Left kidney (tissue), 1 donor: ENCODE measurements at regions not wholly inside any gene's neighbourhood (a gene's known extent, or its start where the extent isn't known, plus 50 kb on each side); places are given as distances from the start of the nearest gene placed in this dataset.

Experiments
- DNase-seq: peaks from one replicate; pipeline ENCODE4 v3.0.0-alpha.2; 2013

DNA sequence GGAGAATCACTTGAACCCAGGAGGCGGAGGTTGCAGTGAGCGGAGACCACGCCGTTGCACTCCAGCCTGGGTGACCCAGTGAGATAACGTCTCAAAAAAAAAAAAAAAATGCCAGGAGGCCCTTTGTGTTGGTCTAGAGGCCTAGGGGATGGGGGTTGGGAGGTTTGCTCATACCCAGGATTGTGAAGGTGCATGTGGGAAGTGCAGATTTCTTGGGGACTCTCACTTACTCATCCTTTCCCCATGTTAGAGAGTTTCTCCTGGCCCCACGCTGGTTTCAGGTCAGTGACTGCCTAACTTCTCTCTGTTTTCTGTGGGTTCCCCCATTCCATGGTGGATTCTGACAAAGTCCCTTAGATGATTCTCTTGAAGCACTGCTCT is 471.5 kb upstream of the CNTNAP2 start:
- DNase-seq: no peak

DNA sequence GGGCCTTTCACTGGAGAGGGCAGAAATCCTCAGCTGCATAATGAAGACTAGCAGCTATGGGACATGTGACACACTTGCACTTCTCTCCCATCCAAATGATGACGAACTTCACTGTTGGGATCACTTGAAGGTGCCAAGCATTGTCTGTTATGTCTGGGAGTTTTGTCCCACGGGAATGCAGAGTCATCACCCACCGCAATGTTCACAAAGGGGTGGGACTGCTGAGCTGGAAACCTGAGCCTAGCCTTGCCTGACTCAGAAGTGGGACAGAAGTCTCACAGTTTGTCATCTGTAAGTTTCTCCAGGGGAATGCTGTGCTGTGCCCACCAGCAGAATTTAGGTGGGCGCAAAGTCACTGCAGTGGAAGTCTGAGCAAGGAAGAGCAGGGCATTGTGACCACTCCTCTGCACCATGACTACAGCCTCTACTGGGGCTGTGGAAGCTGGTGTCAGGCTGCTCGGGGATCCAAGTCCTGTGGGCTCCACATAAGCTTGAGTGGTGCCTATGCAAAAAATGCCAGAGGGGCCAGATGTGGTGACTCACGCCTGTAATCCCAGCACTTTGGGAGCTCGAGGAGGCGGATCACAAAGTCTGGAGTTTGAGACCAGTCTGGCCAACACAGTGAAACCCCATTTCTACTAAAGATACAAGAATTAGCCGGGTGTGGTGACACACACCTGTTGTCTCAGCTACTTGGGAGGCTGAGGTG is 472.0 kb upstream of the CNTNAP2 start:
- DNase-seq: no peak

DNA sequence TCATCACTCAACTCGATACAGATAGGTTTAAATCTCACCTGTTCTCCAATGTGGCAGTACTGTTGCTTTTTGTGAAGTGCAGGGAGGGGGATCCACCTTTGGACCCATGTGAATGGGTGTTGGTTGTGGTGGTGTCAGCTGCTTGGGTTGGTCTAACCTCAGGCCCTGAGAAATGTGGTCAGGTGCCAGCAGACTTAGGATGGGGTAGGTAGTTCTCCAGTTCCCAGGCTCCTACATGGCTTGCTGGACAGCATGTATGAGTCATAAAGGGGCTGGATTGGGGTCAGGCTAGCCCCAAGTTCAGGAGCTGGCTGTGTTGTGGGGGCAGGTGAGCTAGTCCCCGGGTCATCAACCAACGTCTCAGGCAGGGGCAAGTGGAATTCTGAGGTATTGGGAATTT is 472.6 kb upstream of the CNTNAP2 start:
- no peak for DNase-seq

DNA sequence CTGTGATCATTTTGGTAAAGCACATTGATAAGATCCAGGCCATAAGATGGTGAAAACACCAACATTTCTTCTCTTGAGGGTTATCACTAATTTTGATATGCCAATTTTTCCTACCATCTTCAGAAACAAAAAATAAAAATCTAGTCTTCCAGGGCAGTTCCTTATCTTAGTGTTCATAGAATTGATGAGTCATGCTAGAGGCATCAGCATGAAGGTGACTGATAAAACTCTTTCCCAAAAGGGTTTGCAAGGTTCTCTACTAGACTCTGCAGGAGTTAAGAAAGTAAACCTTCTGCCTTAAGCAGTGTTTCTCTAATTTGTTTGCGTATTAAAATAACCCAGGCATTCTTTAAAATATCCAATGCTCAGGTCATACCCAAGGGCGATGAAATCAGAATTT is 483.1 kb upstream of the CNTNAP2 start:
- no peak for DNase-seq

DNA sequence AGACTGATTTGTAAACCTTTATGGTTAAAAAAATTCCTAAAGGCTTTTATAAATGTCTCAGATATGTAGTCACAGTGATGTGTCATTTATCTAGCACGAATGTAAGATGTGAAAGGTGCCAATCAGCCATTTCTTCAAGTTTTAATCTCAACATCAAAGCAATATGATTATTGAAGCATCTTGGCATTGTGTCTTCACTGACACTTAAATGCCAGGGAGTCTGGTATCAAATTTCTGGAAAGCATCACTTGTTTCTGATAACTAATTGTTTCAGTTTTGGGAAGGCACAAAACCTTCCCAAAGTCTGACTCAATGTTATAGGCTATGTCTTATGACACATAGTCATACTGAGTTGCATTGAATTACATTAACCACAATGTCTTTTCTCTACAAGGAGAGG is 492.0 kb upstream of the CNTNAP2 start:
- DNase-seq: no peak

DNA sequence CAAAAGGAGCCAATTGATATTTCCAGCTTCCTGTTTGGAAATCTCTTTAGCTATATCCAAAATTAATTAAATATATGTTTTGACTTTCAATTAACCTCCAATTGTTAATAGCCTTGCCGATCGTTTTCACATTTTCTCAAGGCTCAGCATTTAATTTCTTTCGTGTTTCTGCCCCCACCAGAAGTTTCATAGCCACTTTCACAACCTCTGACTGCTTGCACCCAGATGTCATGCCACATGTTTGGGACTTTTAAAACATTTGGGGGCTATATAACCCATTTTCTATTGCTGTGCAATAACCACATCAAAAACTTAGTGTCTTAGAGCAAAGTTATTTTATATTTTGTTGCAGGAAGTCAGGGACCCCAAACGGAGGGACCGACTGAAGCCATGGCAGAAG is 510.6 kb upstream of the CNTNAP2 start:
- DNase-seq: no peak

DNA sequence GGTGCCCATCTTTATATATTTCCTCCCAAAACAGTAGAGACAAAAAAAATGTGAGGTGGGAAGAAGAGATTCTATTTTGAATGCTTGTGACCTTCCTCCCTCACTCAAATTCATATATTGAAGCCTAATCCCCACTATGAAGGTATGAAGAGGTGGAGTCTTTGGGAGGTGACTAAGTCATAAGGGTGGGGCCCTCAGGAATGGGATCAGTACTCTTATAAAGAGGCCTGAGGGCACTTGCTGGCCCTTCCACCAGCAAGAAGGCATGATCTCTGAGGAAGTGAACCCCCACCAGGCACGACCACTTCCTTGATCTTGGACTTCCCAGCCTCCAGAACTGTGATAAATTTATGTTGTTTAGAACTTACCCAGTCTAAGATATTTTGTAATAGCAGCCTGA is 517.2 kb upstream of the CNTNAP2 start:
- no peak for DNase-seq

DNA sequence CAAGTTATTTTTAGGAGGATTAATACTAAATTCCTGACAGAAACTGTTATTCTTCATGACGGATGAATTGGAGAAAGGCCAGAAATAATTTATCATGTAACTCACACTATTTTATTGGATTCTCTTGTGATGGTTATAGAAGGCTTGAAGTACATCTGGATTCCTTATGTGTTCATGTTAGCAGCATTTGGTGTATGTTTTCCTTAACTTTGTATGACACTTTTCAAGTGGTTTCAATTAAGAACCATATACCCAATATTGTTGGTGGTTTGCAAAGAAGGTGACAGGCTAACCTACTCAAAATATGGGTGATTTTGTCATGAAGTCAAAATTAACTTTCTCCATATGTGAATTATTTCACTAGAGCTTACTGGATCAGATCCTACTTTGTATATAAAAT is 532.2 kb upstream of the CNTNAP2 start:
- DNase-seq: no peak

DNA sequence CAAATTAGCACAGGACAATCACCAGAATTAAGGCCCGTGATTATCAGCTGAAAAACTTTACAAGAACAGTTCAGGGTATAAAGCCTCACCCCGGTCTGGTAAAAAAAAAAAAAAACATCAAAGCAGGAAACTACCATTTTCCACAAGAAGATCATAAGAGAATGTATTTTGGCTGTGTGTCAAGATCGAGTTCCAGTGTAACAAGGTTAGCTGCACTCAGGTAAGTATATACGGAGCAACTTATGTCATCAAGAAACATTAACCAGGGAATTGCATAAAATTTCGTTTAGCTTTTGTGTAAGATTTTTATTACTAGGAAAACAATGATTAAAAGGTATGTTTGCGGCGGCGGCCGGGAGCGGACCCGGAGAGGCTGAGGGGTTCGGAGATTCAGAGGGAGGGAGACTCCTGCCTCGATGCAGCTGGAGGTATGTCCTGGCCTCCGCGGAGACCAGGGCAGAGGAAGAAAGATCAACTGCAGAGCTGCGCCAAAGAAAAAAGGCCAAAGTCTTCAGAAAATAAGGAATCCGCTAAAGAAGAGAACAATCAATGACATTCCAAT is 533.8 kb upstream of the CNTNAP2 start:
- no peak for DNase-seq

DNA sequence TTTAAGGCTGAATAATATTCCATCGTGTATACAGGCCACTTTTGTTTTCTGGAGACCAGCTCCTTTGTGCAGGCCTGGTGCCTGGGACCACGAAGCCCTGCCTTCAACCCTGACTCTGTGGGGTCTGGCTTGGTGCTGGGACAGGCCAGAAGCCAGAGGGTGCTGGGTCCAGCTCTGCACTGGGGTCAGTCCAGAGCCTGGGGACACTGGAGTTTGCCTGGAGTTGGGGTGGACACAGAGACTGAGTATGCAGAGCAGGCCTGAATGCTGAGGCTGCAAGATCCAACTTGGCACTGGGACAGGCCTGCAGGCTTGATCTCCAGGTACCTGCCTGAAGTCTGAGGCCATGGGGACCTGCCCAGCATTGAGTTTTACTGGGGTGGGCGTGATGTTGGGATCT is 558.8 kb upstream of the CNTNAP2 start:
- DNase-seq: no peak

DNA sequence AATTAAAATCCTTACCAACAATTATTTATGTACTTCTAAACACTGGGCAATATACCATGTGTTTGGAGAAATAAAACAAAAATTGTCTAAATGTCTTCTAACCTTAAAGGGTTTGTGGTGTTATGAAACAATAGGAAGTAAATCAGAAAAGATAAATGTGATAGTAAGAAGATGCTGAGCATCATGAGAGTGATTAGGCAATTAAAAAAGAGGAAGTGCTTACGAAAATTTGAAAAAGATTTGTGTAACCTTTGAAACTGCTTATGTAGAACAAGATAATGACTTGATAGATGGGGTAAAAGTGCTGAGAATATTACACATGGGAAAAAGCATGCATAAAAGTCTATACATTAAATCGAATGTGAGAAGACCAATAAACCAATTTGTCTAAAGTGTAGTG is 573.4 kb upstream of the CNTNAP2 start:
- DNase-seq: no peak

DNA sequence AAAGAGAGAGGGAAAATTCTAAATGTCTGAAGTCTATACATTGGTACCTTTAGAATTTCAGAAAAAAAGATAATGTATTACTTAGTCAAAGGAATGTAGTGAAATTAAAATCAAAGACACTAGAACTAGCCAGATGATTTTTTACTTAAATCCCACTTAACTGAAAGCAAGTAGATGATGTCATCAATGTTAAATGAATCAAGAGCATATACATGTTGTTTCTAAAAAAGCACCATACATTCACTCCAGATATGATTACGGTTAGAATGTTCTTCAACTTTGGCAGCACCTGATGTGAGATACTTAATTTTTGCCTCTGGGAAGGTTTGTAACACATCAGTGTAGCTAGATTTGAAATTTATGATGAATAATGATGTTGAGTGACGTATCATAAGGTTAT is 576.7 kb upstream of the CNTNAP2 start:
- no peak for DNase-seq

DNA sequence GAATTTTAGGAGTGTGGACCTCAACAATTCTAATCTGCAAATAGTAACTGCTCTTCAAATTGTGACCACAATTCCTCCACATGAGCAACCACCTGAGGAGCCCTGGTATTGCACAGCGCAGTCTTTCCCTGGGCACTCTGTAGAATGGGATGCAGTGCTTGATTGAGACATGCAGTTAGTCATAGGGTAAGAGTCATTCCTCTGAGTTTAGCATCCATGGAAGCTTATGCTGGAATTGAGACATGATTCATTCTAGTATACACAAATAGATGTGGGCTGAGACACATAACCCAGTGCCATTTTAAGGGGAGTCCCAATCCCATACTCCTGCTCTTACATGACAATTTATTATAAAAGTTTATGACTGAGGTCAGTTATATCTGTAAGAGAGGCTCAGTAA is 582.3 kb upstream of the CNTNAP2 start:
- DNase-seq: no peak

DNA sequence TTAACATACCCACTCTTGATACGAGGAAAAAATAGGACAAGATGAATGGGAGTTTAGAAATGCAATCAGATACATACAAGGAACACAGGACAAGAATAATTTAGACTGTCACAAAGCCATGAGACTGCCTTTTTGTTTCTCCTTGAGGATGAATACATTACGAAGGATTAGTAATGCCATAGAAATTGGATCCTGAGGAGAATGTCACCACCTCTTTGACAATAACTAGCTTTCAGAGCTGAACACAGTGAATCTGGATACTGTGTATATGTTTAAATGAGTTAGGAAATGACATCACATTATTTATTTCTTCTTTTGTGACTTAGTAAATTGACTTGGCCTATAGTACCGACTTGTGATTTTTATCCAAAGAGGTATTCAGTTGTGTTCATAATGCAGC is 596.3 kb upstream of the CNTNAP2 start:
- DNase-seq: no peak

DNA sequence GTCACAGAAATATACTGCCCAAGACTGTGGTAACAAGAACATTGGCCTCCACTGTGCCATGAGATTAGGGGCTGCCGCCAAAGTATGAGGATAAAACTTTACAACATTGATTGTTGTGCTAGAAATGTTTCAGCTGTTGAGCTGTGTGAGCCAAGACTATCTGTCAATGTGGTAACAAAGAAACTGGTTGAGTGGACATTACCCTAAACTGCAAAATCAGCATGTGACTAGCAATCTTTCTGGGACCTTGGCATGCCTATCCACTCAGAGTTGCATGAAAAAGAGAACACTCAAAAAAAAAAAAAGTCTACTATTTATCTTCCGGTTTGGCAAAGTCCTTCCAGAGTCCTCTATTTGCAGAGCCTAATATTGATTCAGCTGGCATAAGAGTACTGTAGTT is 605.6 kb upstream of the CNTNAP2 start:
- no peak for DNase-seq

DNA sequence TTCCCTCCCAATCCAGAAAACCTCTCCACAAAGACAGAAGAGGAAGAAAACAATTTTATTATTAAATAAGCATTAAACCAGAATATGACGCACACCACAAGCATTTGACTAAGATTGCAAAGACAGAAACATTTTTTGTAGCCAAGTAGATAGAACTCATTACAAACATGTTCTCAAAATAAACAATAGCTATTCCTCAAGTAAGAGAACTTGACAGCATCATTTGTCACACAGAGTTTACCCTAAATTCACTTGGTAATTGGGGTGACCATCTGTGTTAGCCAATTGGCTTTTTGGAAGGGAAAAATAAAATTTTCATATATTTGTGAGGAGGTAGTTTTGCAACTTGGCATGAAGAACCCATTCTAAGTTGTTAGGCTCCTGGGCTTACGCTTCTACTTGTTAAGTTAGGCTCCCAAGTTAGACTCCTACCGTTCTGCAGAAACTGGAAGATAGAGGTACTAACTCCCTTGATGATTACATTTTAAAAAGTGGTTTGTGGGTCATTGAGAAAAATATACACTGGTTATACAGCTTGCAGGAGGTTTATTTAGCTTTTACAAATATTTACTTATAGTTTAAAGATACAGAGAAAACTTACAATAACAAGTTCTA is 618.6 kb upstream of the CNTNAP2 start:
- DNase-seq: no peak

DNA sequence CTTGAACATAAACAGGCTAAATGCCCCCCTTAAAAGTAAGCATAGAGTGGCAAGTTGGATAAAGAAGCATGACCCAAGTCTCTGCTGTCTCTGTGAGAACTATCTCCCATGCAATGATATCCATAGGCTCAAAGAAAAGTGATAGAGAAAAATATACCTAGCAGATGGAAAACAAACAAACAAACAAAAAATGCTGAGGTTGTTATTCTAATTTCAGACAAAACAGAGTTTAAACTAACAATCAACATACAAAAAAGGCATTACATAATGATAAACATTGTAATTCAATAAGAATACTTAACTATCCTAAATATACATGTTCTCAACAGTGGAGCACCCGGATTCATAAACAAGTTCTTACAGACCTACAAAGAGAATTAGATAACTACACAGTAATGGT is 626.2 kb upstream of the CNTNAP2 start:
- no peak for DNase-seq

DNA sequence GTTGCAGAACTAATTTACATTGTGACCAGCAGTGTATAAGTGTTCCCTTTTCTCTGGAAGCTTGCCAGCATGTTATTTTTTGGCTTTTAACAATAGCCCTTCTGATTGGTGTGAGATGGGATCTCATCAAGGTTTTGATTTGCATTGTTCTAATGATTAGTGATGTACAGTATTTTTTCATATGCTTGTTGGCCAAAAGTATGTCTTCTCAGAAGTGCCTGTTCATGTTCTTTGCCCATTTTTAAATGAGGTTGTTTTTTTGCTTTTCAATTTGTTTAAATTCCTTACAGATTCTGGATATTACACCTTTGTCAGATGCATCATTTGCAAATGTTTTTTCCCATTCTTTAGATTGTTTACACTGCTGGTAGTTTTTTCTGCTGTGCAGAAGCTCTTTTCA is 627.0 kb upstream of the CNTNAP2 start:
- no peak for DNase-seq

DNA sequence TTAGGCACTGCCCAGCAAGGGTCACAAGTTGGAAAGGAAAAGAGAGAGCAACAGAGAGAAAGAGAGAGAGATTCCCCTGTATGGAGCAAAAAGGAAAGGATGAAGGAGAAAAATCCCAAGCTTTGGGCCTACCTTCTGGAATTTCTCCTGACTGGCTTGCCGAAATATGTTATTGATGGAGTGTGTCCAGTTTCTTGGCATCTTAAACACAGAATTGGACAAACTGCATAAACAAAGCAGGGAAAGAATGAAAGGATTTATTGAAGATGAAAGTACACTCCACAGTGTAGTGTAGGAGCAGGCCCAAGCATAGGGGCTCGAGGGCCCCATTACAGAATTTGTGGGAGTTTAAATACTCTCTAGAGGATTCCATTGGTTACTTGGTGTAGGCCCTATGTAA is 627.8 kb upstream of the CNTNAP2 start:
- no peak for DNase-seq

DNA sequence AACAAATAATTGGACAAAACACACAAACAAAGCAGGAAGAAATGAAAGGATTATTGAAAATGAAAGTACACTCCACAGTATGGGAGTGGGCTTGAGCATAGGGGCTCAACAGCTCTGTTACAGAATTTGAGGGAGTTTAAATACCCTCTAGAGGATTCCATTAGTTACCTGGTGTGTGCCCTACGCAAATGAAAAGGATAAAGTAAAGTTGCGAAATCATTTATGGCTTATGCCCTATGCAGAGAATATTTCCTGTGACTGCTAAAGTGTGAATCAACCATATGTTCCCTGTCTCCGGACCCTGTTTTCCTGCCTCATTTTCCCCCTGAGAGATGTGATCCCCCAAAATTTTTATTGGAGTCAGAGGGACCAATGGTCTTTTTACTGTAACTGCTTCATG is 634.6 kb upstream of the CNTNAP2 start:
- no peak for DNase-seq

DNA sequence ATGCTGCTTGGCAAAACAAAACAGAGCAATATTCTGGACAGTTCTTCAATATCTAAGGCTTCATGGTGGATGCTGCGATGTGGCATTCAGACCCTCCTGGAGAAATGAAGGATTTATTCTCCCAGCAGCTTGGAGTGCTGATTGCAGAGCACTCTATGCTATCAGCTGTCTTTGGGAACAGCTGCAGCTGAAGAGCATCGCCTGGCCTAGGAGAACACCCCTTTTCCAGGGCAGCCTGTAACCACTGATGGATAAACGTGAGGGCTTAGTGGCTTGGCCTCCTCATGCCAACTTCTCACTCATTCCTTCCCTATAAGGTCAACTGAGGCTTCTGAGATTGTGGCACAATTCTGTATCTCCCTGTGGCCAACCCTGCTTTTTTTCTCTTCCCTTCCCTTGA is 638.1 kb upstream of the CNTNAP2 start:
- no peak for DNase-seq

DNA sequence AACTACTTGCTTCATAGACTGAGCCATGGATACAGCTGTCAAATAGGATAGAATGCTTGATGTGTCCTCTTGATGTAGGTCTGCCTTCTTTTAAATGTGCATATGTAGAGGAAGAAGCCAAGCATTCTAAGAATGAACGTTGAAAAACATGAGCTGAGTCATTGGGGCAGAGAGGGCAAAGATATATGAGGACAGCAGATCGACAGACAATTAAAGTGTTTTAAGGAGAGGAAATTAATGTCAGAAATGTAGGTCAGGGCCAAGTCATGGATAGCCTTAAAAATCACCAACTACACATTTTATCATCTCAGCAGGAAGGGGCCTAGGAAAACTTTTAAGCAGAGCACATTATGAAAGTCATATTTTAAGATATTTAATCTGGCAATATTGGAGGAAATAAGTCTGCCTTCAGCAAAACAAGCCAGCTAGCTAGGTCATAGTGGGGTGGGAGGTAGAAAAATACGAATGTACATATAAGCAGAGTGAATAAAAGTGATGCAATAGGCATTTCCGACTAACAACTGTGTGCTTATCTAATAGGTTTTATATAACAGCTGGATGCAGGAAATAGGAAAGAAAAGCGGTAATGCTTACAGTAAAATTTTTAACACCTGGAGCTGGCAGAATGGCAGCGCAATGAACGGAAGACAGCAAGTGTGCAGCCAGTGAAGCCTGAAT is 638.3 kb upstream of the TPK1 start:
- DNase-seq: peak; percentile 21

DNA sequence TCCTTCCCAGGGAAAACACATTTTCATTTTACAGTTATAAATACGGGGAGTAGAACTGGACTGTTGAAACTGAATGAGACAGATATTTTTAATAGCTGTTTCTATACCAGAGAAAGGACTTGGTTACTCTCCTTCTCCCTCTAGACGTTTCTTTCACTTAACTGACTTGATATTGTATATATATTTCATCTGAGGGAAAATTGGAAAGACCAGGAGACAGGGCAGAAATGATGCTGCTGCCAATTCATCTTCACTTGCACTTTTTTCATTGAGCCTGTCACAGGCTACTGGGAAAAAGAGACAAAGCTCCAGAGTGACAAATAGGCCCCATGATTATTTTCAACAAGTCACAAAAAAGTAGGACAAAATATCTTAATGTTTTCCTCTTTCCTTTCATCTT is 636.0 kb upstream of the TPK1 start:
- no peak for DNase-seq

DNA sequence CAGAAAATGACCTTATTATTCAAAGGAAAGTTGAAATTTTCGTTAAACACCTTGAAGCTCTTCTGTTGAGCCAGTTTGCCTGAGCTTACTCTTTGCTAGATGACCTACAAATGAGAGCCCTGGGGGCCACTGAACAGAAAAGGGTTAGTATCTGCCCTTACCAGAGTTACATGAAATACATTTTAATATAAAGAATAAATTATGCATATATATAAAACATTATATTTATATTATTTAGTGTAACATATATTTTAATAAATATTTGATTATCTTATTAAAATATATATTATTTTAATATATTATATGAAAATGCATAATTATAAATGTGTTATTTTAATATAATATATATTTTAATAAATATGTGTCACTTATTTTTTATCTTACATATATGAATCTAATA is 628.4 kb upstream of the TPK1 start:
- no peak for DNase-seq
